ENCODE measurements at regions not wholly inside any gene's neighbourhood (a gene's known extent, or its start where the extent isn't known, plus 50 kb on each side); places are given as distances from the start of the nearest gene placed in this dataset.
"Not testable (repeated sequence)": the region's sequence is repeated elsewhere in the genome, so short reads cannot be mapped to it uniquely, and the experiment has no call there.

DNA sequence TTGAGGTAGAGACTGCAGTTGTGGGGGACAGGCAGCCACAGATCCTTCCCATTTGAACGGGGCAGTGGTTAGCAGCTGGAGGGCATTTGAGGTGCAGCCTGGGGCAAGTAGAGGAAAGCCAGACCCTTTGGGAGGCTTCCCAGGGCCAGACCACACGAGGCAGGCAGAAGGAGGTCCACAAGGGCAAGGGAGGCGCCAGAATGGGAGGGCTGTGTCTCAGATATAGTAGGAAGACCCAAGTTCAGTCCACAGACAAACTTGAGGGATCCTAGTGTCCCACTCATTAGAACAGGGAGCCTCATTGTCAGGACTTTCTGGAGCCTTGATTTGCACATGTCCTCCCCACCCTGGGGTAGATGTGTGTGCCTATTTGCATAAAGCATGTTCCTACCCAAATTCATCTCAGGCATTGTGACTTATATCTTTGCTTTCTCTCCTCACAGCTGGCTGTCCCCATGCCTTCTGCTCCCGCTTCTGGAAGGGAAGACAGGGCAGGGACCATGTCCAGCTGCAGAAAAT lies 166.0 kb downstream of the VEGFA start:
- DNase-seq (ENCODE audit: low read depth in 2 of 2): no peak

GRCh38 chr6:43934803-43935602 lies 165.0 kb downstream of the VEGFA start:
- no peak for DNase-seq (ENCODE audit: low read depth in 2 of 2)

DNA sequence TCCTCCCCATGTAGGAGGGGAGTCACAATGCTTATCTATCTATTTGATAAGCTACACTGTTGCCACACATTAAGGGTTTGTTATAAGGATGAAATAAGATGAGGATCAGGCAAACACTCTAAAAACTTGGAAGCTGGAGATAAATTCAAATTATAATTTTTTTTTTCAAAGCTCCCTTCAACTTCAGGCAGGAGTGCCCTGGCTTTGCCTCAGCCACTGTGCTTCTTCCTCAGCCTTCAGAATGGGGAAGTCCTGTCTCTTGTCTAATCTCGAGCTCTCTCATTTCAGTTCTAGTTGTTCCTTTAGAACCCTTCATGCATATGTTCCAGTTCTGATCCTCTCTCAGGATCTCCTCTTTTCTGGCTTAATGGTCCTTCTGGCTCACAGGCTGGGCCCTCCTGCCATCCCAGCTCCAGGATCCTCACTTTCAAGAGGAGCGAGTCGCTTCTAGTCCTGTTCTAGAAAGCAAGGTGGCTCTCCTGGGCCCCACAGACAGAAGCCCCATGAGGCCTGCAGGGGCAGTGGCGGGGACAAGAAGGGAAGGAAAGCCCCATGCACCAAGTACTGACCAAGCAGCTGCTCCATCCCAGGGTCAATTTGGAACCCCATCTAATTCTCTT lies 164.3 kb downstream of the VEGFA start:
- no peak for DNase-seq (ENCODE audit: low read depth in 2 of 2)

GRCh38 chr6:43933148-43933885 lies 163.3 kb downstream of the VEGFA start:
- DNase-seq (ENCODE audit: low read depth in 2 of 2): no peak

DNA sequence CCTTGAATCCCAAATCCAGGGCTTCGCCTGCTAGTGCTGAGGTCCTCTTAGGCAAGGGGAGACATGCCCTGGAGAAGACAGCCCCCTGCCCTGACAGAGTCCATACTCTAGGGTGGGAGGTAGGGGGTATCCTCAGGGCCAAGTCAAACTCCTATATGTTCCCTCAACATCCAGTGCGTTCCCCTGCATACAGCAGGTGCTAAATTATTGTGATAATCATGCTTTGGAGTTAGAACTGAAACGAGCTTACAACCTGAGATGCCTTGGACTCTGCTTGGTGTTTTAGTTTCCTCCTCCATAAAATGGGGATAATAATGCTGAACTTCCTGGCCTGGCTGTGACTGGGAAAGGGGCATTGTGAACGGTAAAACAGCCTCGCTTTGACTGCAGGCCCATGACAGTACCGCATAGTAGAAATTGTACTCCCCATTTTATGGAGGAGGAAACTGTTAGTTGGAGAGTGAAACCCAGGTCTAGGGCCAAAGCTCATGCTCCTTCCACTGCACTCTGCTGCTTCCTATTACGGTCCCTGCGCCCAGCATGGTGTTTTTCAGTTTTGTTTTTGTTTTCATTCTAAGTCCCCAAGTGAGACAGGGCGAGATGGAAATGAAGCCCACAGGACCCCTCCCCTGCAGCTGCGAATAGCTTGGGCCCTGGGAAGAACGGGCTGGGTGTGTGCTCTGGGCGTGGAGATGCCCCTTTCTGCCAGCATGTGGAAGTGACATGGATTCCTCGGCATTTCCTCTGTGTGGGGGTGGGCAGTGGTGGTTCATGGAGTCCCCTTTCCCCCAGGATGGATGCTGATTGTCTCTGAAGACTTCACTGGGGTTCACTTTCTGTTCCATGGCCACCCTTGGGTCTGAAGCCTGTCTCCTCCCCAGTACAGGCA lies 162.5 kb downstream of the VEGFA start:
- DNase-seq (ENCODE audit: low read depth in 2 of 2): no peak

DNA sequence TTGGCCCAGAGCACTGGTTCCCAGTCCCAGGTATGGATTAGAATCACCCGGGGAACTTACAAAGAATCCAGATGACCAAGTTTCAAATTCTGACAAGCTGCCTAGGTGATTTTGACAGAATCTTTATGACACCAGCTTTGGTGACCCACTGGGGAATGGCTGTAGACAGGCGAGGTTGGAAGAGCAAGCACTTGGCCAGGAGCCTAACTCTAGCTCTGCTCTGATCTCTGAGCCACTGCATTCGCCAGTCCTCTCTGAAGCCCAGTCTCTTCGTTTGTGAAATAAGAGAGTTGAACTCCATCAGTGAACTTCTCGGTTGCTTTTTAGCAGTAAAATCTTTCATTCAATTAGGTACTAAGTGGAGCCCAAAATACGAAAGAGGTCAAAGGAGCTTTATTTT lies 161.2 kb downstream of the VEGFA start:
- no peak for DNase-seq (ENCODE audit: low read depth in 2 of 2)

GRCh38 chr6:43930440-43931154 lies 160.6 kb downstream of the VEGFA start:
- DNase-seq (ENCODE audit: low read depth in 2 of 2): no peak

GRCh38 chr6:43929511-43929910 lies 159.5 kb downstream of the VEGFA start:
- no peak for DNase-seq (ENCODE audit: low read depth in 2 of 2)

DNA sequence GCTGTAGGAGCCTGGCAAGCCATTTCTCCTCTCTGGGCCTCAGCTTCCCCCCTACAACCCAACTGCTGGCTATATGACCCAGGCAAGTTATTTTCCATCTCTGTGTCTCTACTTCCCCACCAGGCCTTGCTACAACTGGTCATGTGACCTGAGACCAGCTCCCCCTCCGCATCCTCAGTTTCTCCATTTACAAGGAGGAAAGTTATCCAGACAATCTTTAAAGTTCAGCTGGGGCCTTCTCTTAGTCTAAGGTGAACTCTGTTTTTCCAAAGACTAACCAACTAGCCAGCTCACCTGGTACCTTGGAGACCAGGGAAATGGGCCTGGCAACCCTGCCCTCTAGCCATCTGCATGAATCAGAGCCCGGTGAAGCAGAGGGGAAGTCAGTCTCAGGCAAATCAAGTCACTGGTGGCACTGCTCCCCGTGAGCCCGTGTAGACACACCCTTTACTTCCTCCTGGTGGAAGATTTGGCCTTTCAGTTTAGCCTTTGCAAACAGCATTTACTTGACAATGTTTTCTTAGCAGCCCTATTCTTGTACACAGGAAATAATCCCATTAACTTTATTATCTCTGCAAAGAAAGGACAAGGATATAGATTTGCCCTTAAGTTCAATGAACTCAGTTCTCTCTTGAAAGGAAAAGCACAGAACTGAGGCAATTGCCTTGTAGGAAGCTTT lies 157.7 kb downstream of the VEGFA start:
- no peak for DNase-seq (ENCODE audit: low read depth in 2 of 2)

DNA sequence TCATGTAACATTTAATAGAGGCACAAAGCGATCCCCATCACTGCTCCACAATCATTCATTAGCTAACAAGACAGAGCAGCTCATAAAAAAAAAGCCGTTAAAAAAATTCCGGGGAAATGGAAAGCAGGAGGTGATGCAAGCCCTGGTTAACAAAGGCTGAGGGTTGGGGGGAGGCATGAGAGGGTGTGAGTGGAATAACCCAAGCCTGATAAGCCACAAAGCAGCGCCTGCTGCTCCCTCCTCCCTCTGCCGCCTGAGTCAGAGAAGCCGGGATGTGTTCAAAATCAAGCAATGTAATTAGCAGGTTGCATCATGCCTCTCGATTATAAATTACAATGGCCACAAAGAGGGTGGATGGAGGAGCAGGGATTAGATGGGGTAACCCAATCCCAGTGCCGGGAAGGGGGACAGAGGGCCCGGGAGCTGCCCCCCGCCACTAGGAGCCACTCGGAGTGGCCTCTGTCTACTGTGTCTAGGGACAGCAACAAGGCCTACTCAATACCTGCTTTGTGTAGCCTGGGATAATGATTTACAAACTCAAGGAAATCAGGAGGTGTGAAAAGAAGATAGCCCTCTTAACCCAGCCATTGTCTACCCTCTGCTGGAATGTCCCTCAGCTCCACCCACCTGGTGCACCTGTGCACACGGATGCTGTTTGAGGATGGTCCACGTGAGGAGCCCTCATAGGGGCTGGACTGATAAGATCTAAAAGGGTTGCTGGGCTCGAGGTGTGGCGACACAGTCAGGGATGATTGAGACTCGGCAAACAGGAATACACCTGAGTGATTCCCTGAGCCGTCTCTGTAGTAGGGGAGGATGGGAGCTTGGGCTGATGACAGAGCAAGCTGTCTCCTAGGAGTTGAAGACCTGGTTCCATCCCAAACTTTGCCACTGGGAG lies 156.9 kb downstream of the VEGFA start:
- no peak for DNase-seq (ENCODE audit: low read depth in 2 of 2)

GRCh38 chr6:43925636-43926139 lies 155.7 kb downstream of the VEGFA start:
- DNase-seq (ENCODE audit: low read depth in 2 of 2): not testable (repeated sequence)

DNA sequence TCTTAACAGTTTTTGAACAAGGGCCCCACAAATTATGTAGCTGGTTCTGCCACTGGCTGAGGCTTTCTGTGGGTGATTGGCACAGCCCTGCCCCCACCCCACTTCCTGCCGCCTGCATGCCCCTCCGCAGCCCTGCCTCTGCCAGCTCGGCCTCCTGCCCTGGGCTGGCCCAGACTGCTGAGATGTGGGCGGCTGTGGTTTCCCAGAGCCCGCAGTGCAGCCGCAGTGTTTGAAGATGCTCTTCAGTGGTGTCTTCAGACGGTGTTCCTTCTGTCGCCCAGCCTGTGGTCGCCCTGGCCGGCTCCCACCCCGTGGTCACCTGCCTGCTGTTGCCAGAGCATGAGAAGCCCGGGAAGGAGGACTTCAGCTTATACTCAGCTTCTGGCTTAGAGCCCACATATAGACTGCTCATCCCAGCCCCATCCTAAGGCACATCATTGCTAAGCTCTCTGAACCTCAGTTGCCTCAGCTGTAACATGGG lies 154.3 kb downstream of the VEGFA start:
- DNase-seq (ENCODE audit: low read depth in 2 of 2): no peak

DNA sequence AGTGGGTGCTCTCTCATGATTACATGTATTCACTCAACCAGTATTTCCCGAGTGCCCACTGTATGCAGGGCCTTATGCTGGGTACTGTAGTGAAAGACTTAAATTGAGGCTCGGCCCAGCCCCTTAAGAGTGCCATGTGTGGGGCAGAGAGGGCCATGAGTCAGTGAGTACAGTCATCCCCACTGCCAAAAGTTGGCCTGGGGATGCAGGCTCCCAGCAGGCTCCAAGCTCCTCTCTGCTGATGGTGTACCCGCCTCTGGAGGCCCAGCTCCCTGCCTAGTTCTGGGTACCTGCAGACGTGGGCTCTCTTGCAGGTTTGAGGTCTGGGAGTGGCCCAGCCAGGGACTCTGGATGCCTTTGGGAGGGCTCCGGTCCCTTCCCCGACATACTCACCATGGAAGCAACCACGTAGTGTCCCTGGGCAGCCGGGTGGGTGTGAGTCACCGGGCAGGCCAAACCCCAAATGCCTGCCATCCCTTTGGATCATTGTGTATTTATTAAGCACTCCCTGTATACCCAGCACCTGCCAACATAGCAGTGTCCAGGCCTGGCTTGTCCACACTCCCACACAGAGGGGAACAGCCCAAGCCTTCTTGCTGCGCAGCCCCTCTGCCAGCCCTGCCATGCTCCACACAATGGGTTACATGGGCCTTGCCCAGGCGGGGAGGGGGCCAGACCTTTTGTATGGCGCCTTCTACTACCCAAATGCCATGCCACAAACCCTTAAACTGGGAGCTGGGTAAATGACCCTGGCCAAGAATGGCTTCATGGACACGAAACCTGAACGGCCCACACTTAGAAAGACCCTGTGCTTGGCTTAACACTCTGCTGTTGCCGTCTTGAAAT lies 153.6 kb downstream of the VEGFA start:
- DNase-seq (ENCODE audit: low read depth in 2 of 2): no peak

DNA sequence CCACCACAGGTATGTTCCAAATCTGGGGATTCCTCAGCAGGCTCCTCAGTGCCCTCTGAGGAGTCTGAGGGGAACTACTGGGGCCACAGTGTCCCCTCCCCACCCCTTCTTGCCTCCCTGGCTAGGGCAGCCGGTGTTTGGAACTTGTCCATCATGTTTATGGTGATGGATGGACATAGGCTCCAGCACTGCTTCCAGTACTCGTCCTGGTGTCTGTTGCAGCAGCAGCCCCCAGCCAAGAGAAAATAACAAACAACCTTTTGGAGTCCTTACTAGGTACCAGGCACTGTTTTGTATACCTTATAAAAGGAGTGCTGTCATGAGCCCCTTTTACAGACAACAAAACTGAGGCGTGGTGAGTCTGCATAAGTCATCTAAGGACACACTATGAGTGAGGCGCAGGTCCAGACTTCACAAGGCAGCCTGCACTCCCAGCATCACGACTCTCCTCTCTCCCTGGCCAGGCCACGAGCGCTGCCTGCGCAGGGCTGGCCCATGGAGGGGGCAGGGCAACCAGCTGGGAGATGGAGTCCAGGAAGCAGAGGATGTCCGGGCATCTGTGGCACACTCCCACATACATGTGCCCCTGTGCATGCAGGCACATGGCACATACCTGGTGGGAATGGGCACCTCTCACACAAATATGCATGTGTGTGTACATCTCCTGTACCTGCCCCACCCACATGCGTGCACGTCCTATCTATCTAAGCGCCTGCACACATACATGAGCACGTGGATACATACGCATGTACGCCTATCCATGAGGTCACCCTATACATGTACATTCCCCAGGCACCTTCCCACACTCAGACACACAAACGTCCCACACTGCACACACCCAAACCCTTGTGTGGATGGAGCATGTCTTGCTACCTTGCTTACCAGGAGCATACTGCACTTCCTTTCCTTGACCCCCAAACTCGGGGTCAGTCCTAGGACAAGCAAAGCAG lies 152.7 kb downstream of the VEGFA start:
- no peak for DNase-seq (ENCODE audit: low read depth in 2 of 2)

- no peak for DNase-seq (ENCODE audit: low read depth in 2 of 2)
Measured at GRCh38 chr6:43921548-43922425, 151.8 kb downstream of the VEGFA start.

DNA sequence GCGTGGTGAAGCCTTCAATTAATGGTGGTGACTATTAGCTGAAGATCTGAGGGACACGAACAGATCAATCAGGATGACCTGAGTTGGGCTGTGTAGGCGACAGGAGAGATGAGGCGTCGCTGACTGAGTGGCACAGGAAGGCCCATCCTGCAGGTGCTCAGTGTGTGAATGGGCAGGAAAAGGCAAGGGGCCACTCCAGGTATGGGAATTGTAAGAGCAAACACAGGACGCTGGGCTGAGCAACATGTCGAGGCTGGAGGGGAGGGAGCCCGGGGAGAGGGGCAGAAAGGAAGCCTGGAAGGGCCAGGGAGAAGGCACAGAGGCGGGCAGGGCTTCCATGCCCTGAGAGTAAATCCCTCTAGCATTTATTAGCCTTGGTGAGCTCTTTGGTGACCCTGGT lies 151.0 kb downstream of the VEGFA start:
- DNase-seq (ENCODE audit: low read depth in 2 of 2): no peak
